ENCODE measurements at regions not wholly inside any gene's neighbourhood (a gene's known extent, or its start where the extent isn't known, plus 50 kb on each side); places are given as distances from the start of the nearest gene placed in this dataset.

DNA sequence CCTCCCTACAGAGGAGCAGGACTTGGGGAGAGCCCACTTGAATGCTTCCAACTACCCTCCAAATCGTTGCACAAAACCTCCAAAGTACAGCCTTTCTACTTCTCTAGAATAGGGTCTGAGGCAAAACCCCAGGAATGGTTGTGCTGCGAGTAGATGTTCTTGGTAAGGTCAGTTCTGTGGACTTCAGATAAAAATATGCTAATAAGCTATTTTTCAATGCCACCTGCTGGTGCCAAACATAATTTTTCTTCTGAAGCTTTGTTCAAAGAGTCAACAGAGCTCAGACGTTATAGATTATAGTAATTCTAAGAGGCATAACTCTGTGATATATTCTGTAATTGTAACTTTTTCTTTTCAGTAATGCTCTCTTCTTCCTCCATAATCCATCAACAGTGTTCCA, 425.7 kb downstream of the GPAT3 start:
- H2BK15ac ChIP-seq (ENCODE audit: low read depth, low read length), result no peak overlapping the region
- peak; percentile 37 for ATAC-seq (ENCODE audit: low read depth)

More for the DNA sequence above, 425.7 kb downstream of the GPAT3 start:
- Histone ChIP-seq H2BK120ac (ENCODE audit: low read depth, low read length) (no peak overlapping the region), H4K8ac (ENCODE audit: low read depth in 2 of 2, low read length in 2 of 2) (no peak overlapping the region), H3K27ac (ENCODE audit: insufficient read depth, low read length) (no peak overlapping the region), H3K4me1 (ENCODE audit: control insufficient read depth, insufficient read depth, low read length) (no peaks in the 10 kb centered on the region), H3K23ac (ENCODE audit: low read depth, low read length) (no peak overlapping the region), H3K4me2 (ENCODE audit: low read depth, low read length) (no peak overlapping the region), H3K9me3 (ENCODE audit: control insufficient read depth, insufficient read depth, low read length) (peaks cover 2% of the 10 kb centered on the region; the same call in 1 of the 2 replicates), H3K9me1 (ENCODE audit: insufficient read depth, low read length) (no peaks in the 10 kb centered on the region), H3K18ac (ENCODE audit: low read depth, low read length) (no peak overlapping the region), H4K20me1 (ENCODE audit: insufficient read depth, low read length) (no peaks in the 10 kb centered on the region), H3K79me1 (ENCODE audit: low read depth in 1 of 2, low read length in 2 of 2) (no peaks in the 10 kb centered on the region), H3K56ac (ENCODE audit: extremely low read depth, insufficient read depth, low read length) (no peak overlapping the region), H3K36me3 (ENCODE audit: control insufficient read depth, insufficient read depth, low read length) (no peaks in the 10 kb centered on the region), H3K14ac (replicated peaks; ENCODE audit: low read depth, low read length) (no peak overlapping the region), H4K5ac (ENCODE audit: low read depth, low read length) (no peak overlapping the region), H3K9ac (ENCODE audit: low read depth, low read length) (no peak overlapping the region), H3K4ac (ENCODE audit: low read depth, low read length) (no peak overlapping the region), H2AK5ac (ENCODE audit: low read depth, low read length) (no peak overlapping the region), H2AFZ (replicated peaks; ENCODE audit: low read length, poor library complexity) (peak overlapping the region; percentile 47), H4K91ac (ENCODE audit: insufficient read depth, low read depth, low read length) (no peak overlapping the region), H2BK20ac (ENCODE audit: low read depth, low read length) (no peak overlapping the region), H2AK9ac (replicated peaks; ENCODE audit: low read depth, low read length, poor library complexity) (no peak overlapping the region), H2BK5ac (ENCODE audit: low read depth, low read length, poor library complexity, severe bottlenecking) (no peak overlapping the region), H3K27me3 (ENCODE audit: control insufficient read depth, insufficient read depth, low read length) (0 out of 2 replicates have a peak, but pooled peaks cover 2% of the 10 kb centered on the region), H3K4me3 (ENCODE audit: insufficient read depth, low read depth, low read length) (no peak overlapping the region)
- no TSS peak for BruUV-seq (replicated peaks)
- intact Hi-C loops (cut with micrococcal nuclease), result loop anchor here (1.0 kb wide), 1 partner anchor 190 kb away; no protein-coding TSS in a partner anchor
- dilution Hi-C loops (cut with HindIII; ENCODE audit: low sequenced_read_pairs, unreplicated experiment), result no loop called here
- DNase-seq, result peak; percentile 23
- CTCF ChIA-PET, result interaction anchor here (0.5 to 2.1 kb wide), 6 partner anchors 10 to 197 kb away, joined by 3 to 15 read pairs (median 4); no protein-coding TSS in a partner anchor
- in situ Hi-C loops (cut with MboI; ENCODE audit: low sequenced_read_pairs), result loop anchor here (5.0 kb wide), 1 partner anchor 189 kb away; no protein-coding TSS in a partner anchor
- POLR2A ChIA-PET (ENCODE audit: unreplicated experiment), result interaction anchor here (0.5 kb wide), 1 partner anchor 60 kb away, joined by 4 read pairs; no protein-coding TSS in a partner anchor
- WGBS, 2 experiments (ENCODE audit: extremely low coverage in 2 of 2, insufficient read length in 1 of 2), result no CpG with 5 or more reads among the region's 3 CpGs
- peak; percentile 46 for TF ChIP-seq SMC3 (IDR thresholded peaks at IDR 0.05; ENCODE audit: low read depth, low read length)
- TF ChIP-seq RAD21 (IDR thresholded peaks at IDR 0.05; ENCODE audit: low read length), result peak; percentile 55
- TF ChIP-seq, protein P1, sequence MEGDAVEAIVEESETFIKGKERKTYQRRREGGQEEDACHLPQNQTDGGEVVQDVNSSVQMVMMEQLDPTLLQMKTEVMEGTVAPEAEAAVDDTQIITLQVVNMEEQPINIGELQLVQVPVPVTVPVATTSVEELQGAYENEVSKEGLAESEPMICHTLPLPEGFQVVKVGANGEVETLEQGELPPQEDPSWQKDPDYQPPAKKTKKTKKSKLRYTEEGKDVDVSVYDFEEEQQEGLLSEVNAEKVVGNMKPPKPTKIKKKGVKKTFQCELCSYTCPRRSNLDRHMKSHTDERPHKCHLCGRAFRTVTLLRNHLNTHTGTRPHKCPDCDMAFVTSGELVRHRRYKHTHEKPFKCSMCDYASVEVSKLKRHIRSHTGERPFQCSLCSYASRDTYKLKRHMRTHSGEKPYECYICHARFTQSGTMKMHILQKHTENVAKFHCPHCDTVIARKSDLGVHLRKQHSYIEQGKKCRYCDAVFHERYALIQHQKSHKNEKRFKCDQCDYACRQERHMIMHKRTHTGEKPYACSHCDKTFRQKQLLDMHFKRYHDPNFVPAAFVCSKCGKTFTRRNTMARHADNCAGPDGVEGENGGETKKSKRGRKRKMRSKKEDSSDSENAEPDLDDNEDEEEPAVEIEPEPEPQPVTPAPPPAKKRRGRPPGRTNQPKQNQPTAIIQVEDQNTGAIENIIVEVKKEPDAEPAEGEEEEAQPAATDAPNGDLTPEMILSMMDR (conservative IDR thresholded peaks at IDR 0.05; ENCODE audit: low read depth, low read length), result peak; percentile 41
- TF ChIP-seq, protein P2, sequence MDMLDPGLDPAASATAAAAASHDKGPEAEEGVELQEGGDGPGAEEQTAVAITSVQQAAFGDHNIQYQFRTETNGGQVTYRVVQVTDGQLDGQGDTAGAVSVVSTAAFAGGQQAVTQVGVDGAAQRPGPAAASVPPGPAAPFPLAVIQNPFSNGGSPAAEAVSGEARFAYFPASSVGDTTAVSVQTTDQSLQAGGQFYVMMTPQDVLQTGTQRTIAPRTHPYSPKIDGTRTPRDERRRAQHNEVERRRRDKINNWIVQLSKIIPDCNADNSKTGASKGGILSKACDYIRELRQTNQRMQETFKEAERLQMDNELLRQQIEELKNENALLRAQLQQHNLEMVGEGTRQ (IDR thresholded peaks at IDR 0.05; ENCODE audit: low read depth, low read length), result no peak

Data from IMR-90 (cell line).